Stimulated activated naive CD8-positive, alpha-beta T cell treated with anti-CD3 and anti-CD28 coated beads, Interleukin-15, amount 100 ng/mL, for 72 hours (primary cell): ENCODE measurements at regions not wholly inside any gene's neighbourhood (a gene's known extent, or its start where the extent isn't known, plus 50 kb on each side); places are given as distances from the start of the nearest gene placed in this dataset.
A peak's percentile ranks its signal among the peaks of the same experiment; 100 is the strongest.

Experiments used
- ATAC-seq: fragments of 150-1000 bp; cut with Tn5 transposase; 2 replicates; pipeline ENCODE4 v1.10.0; 2021; ENCODE audit warnings: mild to moderate bottlenecking, moderate library complexity
- DNase-seq, 2 donors: peaks; one replicate each; pipeline ENCODE4 v3.0.0; 2021 to 2022
- H3K27ac Mint-ChIP-seq, 2 donors: one replicate each; pipeline ENCODE4 v1.8.0; 2022; ENCODE audit warnings: mild to moderate bottlenecking in 2 of 2, mixed read lengths in 2 of 2, moderate library complexity in 2 of 2
- H3K27me3 Mint-ChIP-seq: one replicate; pipeline ENCODE4 v1.8.0; 2022; ENCODE audit warnings: mixed read lengths
- H3K4me1 Mint-ChIP-seq: one replicate; pipeline ENCODE4 v1.8.0; 2022; ENCODE audit warnings: mild to moderate bottlenecking, mixed read lengths
- H3K4me3 Mint-ChIP-seq, 2 donors: one replicate each; pipeline ENCODE4 v1.8.0; 2022; ENCODE audit warnings: mild to moderate bottlenecking in 2 of 2, mixed read lengths in 2 of 2, moderate library complexity in 1 of 2
- H3K9me3 Mint-ChIP-seq, 2 donors: one replicate each; pipeline ENCODE4 v1.8.0; 2022; ENCODE audit warnings: mixed read lengths in 2 of 2

DNA sequence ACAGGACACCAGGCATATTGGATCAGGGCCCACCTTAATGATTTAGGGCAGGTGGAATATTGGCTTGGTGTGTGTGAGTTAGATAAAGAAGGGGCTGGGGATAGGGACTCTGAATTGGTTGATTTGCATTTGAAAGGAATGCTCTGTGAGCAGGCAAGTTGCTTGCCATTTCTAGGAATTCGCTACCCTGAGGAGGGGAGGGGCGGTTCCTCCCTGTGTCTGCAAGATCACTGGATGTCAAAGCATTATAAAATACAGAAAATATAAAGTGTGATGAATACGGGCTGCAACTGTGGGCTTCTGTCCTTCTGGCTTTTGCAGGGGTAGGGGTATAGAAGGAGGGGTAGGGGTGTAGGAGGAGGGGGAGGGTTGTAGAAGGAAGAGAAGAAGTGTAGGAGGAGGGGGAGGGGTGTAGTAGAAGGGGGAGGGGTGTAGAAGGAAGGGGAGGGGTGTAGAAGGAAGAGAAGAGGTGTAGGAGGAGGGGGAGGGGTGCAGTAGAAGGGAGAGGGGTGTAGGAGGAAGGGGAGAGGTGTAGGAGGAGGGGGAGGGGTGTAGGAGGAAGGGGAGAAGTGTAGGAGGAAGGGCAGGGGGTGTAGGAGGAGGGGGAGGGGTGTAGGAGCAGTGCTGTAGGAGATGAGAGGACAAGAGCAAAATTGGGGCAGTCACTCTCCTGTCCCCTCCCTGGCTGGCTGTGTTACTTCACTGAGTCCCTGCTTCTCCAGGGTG, 238.0 kb upstream of the COPS8 start:
- Mint-ChIP-seq H3K4me3 (no peak overlapping the region), H3K27ac (no peak overlapping the region), H3K9me3 (no peaks in the 10 kb centered on the region), H3K4me1 (no peaks in the 10 kb centered on the region), H3K27me3 (peaks cover 8% of the 10 kb centered on the region)
- DNase-seq (no peak), ATAC-seq (no peak)

DNA sequence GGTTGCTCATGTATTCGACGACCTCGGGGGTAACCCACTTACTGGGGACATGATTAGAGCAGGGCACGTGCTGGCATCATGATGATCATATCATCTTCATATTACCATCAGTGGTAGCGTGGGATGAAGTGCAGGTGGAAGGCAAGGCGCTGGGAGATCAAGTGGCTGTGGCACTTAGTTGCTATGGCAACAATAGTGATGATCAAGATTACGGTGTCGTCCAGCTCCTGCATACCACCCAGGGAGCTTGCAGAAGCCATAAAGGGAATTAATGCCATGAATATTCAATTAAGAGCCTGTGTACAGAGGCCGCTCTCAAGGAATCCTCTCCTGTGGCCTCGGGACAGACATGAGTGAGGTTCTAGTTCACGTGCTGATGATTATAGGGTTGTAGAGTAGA, 237.2 kb upstream of the COPS8 start:
- DNase-seq (no peak), ATAC-seq (no peak)
- H3K4me1 Mint-ChIP-seq: no peaks in the 10 kb centered on the region
- H3K4me3 Mint-ChIP-seq: no peak overlapping the region
- H3K27ac Mint-ChIP-seq: no peak overlapping the region
- H3K9me3 Mint-ChIP-seq: no peaks in the 10 kb centered on the region
- H3K27me3 Mint-ChIP-seq: peaks cover 8% of the 10 kb centered on the region

- H3K4me1 Mint-ChIP-seq: no peaks in the 10 kb centered on the region
- no peak overlapping the region for H3K4me3 Mint-ChIP-seq
Measured at GRCh38 chr2:236849508-236849907, 236.2 kb upstream of the COPS8 start.

DNA sequence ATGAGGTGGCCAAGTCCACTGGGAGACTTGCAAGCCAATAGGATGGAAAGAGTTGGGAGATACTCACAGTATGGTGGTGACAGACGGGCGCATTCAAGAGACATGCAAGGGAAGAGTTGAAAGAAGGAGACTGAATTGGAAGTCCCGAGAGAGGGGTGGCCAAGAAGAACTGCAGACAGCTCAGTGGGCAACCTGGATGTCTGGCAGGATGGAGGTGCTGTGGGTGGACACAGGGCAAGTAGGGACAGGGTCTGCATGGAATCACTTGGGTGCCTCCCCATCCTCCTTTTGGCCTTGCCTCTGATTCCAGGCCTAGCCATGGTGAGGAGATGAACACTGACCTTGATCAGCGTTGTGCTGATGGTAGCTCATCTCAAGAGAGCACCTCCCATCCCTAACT, 235.7 kb upstream of the COPS8 start:
- H3K4me3 Mint-ChIP-seq: no peak overlapping the region
- peaks cover 8% of the 10 kb centered on the region for H3K27me3 Mint-ChIP-seq
- H3K4me1 Mint-ChIP-seq: no peaks in the 10 kb centered on the region
- no peak for ATAC-seq
- H3K27ac Mint-ChIP-seq: peak overlapping the region in 1 of 2 donors; percentile 66
- no peak for DNase-seq
- no peaks in the 10 kb centered on the region for H3K9me3 Mint-ChIP-seq

More at GRCh38 chr2:236849508-236849907, 236.2 kb upstream of the COPS8 start:
- DNase-seq (no peak), ATAC-seq (no peak)
- peak overlapping the region in 1 of 2 donors; percentile 66 for H3K27ac Mint-ChIP-seq
- H3K9me3 Mint-ChIP-seq: no peaks in the 10 kb centered on the region
- H3K27me3 Mint-ChIP-seq: peaks cover 8% of the 10 kb centered on the region

GRCh38 chr2:236851187-236851586, 234.5 kb upstream of the COPS8 start:
- no peak for ATAC-seq
- Mint-ChIP-seq H3K9me3 (no peaks in the 10 kb centered on the region), H3K4me1 (no peaks in the 10 kb centered on the region), H3K27me3 (peaks cover under 1% of the 10 kb centered on the region), H3K27ac (no peak overlapping the region), H3K4me3 (no peak overlapping the region)
- DNase-seq: no peak

DNA sequence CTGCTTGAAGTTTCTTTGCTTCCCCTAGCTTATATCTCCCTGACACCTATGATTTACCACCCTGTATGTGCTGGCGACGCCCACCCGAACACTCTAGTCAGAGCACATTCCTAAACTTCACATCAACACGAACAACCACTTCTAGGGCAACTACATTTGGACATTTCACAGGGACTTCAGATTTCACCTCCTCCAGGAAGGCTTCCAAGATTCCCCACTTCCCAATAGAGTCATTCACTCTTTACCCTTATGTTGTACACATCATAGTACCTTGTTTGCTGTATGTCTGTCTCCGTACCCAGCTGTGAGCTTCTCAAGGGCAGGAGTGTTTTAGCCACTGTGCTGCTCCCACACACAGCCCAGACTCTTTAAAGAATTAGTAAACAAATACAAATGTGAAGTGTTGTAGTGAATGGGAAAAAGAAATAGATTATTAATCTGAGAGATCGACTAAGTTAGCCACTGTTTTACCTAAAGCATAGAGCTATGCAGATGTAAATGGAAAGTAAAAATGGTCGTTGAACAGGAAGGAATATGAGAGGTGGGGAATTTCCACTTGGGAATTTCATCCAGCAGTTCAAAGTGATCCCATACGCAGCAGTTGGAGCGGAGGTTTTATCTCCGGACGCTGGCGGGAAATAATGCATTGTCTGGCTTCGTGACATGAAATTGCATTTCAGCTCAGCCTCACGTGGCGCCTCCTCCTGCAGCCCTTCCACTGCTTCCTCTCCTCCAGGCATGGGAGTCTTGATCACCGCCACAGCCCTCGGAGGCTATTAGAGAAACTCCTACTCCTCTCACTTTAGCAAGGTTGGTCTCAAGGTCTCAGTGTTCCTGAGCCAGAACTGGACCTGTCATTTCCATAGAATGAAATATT, 233.4 kb upstream of the COPS8 start:
- Mint-ChIP-seq H3K27ac (no peak overlapping the region), H3K4me3 (no peak overlapping the region), H3K9me3 (no peaks in the 10 kb centered on the region), H3K4me1 (no peaks in the 10 kb centered on the region), H3K27me3 (no peaks in the 10 kb centered on the region)
- no peak for ATAC-seq
- DNase-seq: no peak

DNA sequence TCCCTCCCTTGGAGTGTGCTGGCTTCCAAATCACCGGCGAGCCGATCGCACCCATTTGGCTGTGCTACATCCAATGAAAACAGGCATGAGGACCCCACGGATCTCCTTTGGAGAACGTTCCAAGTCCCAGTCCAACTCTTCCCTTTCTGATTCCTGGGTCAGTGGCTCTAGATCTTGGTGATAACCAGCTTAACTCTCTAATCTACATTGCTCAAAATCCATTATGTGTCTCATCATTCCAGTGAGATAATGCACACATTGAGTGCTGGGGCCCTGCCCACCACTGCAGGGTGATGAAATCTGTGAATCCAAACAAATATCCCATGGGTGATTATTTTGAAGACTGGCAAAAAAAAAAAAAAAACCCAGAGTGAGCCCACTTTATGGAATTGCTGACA, 232.7 kb upstream of the COPS8 start:
- ATAC-seq: no peak
- no peaks in the 10 kb centered on the region for H3K9me3 Mint-ChIP-seq

DNA sequence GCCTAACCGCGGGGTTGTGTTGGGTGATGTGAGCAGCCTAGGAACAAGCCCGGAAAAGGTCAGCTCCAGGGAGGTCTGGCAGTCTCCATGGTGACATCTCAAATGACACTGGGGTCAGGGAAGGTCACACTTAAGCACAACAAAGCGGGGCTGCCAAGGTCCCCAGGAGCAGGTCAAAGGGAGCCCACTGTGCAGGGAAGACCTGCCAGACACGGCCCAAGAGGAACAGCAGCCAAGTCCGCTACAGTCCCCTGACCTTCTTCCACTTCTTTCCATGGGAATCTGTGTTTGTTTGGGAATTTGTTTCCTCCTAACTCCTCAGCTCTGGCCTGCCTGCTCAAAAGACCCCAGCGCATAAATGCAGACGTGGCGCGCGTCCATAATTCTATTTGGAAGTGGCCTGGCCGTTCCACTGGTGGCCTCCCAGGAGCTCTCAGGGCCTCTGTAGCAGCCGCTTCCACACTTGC, 232.1 kb upstream of the COPS8 start:
- DNase-seq: no peak
- Mint-ChIP-seq H3K4me3 (no peak overlapping the region), H3K4me1 (no peaks in the 10 kb centered on the region), H3K27me3 (no peaks in the 10 kb centered on the region), H3K27ac (no peak overlapping the region), H3K9me3 (no peaks in the 10 kb centered on the region)
- no peak for ATAC-seq

More for the DNA sequence above, 232.7 kb upstream of the COPS8 start:
- no peak overlapping the region for H3K27ac Mint-ChIP-seq
- H3K27me3 Mint-ChIP-seq: no peaks in the 10 kb centered on the region
- no peak for DNase-seq
- H3K4me3 Mint-ChIP-seq: no peak overlapping the region
- H3K4me1 Mint-ChIP-seq: no peaks in the 10 kb centered on the region

DNA sequence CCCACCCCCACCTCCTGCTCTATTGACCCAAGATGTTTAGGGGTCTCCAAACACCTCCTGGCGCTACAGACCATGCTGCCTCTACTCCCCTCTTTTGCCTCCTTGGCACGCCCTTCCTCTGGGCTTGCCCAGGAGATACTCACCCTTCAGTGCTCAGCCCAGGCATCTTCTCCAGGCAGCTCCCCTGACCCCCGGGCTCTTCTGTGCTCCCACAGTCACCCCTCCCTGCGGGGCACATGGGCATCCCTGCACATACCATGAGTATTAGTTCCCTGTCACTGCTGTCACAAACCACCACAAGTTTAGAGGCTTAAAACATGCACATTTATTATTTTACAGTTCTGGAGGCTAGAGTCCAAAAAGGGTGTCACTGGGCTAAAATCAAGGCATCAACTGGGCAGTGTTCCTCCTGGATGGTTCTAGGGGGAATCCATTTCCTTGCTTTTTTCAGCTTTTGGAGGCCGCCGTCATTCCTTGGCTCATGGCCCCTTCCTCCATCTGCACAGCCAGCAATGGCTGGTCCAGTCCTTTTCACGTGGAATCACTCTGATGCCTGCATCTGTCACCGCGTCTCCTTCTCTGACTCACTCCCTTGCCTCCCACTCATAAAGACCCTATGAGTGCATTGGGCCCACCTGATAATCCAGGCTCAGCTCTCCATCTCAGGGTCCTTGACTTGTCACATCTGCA, 230.4 kb upstream of the COPS8 start:
- H3K4me3 Mint-ChIP-seq: no peak overlapping the region
- H3K27ac Mint-ChIP-seq: no peak overlapping the region
- ATAC-seq (no peak), DNase-seq (no peak)
- no peaks in the 10 kb centered on the region for H3K4me1 Mint-ChIP-seq
- no peaks in the 10 kb centered on the region for H3K9me3 Mint-ChIP-seq
- H3K27me3 Mint-ChIP-seq: no peaks in the 10 kb centered on the region

DNA sequence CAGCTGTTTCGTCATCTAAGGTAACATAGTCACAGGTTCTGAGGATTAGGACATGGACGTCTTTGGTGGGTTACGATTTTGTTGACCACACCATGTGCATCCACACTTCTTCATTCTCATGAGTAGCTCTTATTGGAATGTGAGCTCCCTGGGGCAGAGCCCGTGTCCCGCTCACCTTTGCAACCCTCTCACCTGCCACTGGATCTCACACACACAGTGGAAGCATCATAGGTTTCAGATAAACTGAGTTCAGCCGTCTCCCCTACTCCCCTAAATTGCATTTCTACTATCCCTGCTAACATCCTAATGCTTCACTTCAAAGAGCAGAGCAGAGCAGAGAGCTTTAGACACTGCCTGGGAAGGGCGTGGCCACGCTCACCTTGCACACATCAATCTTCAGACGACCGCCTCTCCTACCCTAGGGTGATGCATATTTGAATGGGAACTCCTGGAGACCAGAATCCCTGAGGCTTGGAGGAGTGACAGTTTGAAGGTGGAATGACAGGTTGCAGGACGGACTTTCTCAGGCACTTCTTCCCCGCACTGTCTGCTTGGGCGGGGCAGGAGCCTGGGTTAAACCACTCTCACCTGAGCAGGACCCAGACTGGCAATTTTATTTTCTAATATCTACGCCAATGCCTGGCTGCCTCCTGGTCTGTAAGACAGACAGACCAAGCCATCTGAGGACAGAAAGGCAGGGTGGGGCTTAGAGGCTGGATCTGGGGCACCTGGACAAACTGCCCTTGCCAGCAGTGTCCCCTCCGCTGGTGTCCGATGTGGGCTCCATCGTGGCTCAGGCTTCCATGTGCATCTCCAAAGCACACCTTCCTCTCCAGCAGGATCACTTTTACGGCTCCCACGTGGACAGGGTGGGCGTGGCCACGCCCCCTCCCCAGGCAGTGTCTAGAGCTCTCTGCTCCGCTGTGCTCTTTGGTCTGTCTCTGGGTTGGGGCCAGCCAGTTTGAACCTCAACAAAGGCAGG, 229.5 kb upstream of the COPS8 start:
- no peaks in the 10 kb centered on the region for H3K9me3 Mint-ChIP-seq
- H3K4me3 Mint-ChIP-seq: no peak overlapping the region
- no peaks in the 10 kb centered on the region for H3K27me3 Mint-ChIP-seq
- H3K4me1 Mint-ChIP-seq: no peaks in the 10 kb centered on the region
- DNase-seq (no peak), ATAC-seq (no peak)
- no peak overlapping the region for H3K27ac Mint-ChIP-seq

- Mint-ChIP-seq H3K4me3 (no peak overlapping the region), H3K27ac (no peak overlapping the region), H3K4me1 (no peaks in the 10 kb centered on the region)
Measured at GRCh38 chr2:236856848-236857235, 228.8 kb upstream of the COPS8 start.

DNA sequence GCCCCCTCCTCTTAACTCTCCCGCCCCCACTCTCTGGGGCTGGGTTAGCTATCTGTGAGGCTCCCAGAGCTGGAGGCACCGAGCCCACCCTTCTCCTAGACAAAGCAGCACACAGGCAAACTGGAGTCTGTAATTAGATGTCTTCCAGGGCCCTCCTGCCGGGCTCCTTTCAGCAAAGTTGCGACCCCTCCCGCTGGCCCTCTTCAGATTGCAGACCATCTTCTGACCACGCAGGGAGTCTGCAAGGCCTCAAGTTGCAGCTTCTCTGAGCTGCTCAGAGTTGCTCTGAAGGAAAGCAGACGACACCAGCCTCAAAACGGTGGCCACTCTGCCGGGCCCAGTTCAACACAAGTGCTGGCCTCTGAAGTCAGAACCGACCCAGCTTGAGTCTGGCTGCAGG, 228.4 kb upstream of the COPS8 start:
- no peaks in the 10 kb centered on the region for H3K27me3 Mint-ChIP-seq
- no peak for DNase-seq
- no peaks in the 10 kb centered on the region for H3K9me3 Mint-ChIP-seq
- no peak for ATAC-seq
- H3K4me3 Mint-ChIP-seq: no peak overlapping the region
- H3K27ac Mint-ChIP-seq: no peak overlapping the region
- no peaks in the 10 kb centered on the region for H3K4me1 Mint-ChIP-seq

More at GRCh38 chr2:236856848-236857235, 228.8 kb upstream of the COPS8 start:
- Mint-ChIP-seq H3K9me3 (no peaks in the 10 kb centered on the region), H3K27me3 (no peaks in the 10 kb centered on the region)
- DNase-seq (no peak), ATAC-seq (no peak)

- no peak overlapping the region for H3K27ac Mint-ChIP-seq
- ATAC-seq (no peak), DNase-seq (no peak)
- no peaks in the 10 kb centered on the region for H3K4me1 Mint-ChIP-seq
- H3K27me3 Mint-ChIP-seq: no peaks in the 10 kb centered on the region
- no peaks in the 10 kb centered on the region for H3K9me3 Mint-ChIP-seq
- no peak overlapping the region for H3K4me3 Mint-ChIP-seq
Measured at GRCh38 chr2:236857781-236858180, 227.9 kb upstream of the COPS8 start.

GRCh38 chr2:236858661-236859060, 227.0 kb upstream of the COPS8 start:
- Mint-ChIP-seq H3K27me3 (no peaks in the 10 kb centered on the region), H3K4me1 (no peaks in the 10 kb centered on the region), H3K4me3 (no peak overlapping the region), H3K27ac (no peak overlapping the region), H3K9me3 (no peaks in the 10 kb centered on the region)
- DNase-seq (no peak), ATAC-seq (no peak)

- Mint-ChIP-seq H3K4me1 (no peaks in the 10 kb centered on the region), H3K27ac (peak overlapping the region in 1 of 2 donors; percentile 63), H3K9me3 (peaks cover 1 to 7% of the 10 kb centered on the region in 2 donors), H3K4me3 (no peak overlapping the region), H3K27me3 (no peaks in the 10 kb centered on the region)
- ATAC-seq (no peak), DNase-seq (no peak)
Measured at GRCh38 chr2:236859908-236860307, 225.8 kb upstream of the COPS8 start.
